DND-41 (cell line): ENCODE measurements at regions not wholly inside any gene's neighbourhood (a gene's known extent, or its start where the extent isn't known, plus 50 kb on each side); places are given as distances from the start of the nearest gene placed in this dataset.
A peak's percentile ranks its signal among the peaks of the same experiment; 100 is the strongest.

Source experiments
- ATAC-seq: fragments of 200-7000 bp; cut with Tn5 transposase; 3 replicates; pipeline ENCODE4 v1.9.1; 2021; ENCODE audit warnings: low read depth; ENCODE audit not compliant: insufficient read depth
- DNase-seq: peaks from one replicate; pipeline ENCODE4 v3.0.0-alpha.2; 2020
- H2AFZ ChIP-seq: 2 replicates; pipeline ENCODE4 v1.6.0; 2012; ENCODE audit warnings: low read depth, low read length
- H3K27ac ChIP-seq: 2 replicates; pipeline ENCODE4 v1.5.1; 2012; ENCODE audit warnings: low read length, inconsistent platforms
- H3K27me3 ChIP-seq: fragments of 200-600 bp; sonication (generic); 2 replicates; pipeline ENCODE4 v1.6.0; 2012; ENCODE audit warnings: low read length, mild to moderate bottlenecking, inconsistent platforms; ENCODE audit not compliant: insufficient read depth, poor library complexity
- H3K36me3 ChIP-seq: 2 replicates; pipeline ENCODE4 v1.5.1; 2012; ENCODE audit warnings: low read length, inconsistent platforms; ENCODE audit not compliant: insufficient read depth
- H3K4me1 ChIP-seq: 2 replicates; pipeline ENCODE4 v1.5.1; 2012; ENCODE audit warnings: mild to moderate bottlenecking, low read length; ENCODE audit not compliant: insufficient read depth
- H3K4me2 ChIP-seq: 2 replicates; pipeline ENCODE4 v1.6.0; 2012; ENCODE audit warnings: mild to moderate bottlenecking, moderate library complexity, low read length, inconsistent platforms; ENCODE audit not compliant: insufficient read depth
- H3K4me3 ChIP-seq, 2 experiments: fragments of 200-600 bp in 1 of 2; shearing (Covaris generic) in 1 of 2; 2 replicates each; pipeline ENCODE4 v1.5.1; 2012 to 2016; ENCODE audit warnings: inconsistent platforms in 2 of 2, low read length in 2 of 2, mild to moderate bottlenecking in 2 of 2, low read depth in 1 of 2, moderate library complexity in 1 of 2
- H3K79me2 ChIP-seq: 2 replicates; pipeline ENCODE4 v1.6.0; 2012; ENCODE audit warnings: low read length, inconsistent platforms; ENCODE audit not compliant: insufficient read depth
- H3K9ac ChIP-seq: 2 replicates; pipeline ENCODE4 v1.6.0; 2012; ENCODE audit warnings: low read depth, mild to moderate bottlenecking, inconsistent platforms, low read length, moderate library complexity
- H3K9me3 ChIP-seq: 2 replicates; pipeline ENCODE4 v1.5.1; 2012; ENCODE audit warnings: low read length, moderate library complexity, mild to moderate bottlenecking, inconsistent platforms; ENCODE audit not compliant: insufficient read depth, severe bottlenecking
- H4K20me1 ChIP-seq: 2 replicates; pipeline ENCODE4 v1.6.0; 2012; ENCODE audit warnings: low read length; ENCODE audit not compliant: insufficient read depth
- EZH2 ChIP-seq: IDR thresholded peaks from 3 replicates; pipeline ENCODE4 v1.6.1; 2012; ENCODE audit warnings: borderline replicate concordance, low read depth, mild to moderate bottlenecking, moderate library complexity, low read length, inconsistent platforms; ENCODE audit not compliant: severe bottlenecking
- TF ChIP-seq, protein P1 (sequence below): IDR thresholded peaks from 2 replicates; pipeline ENCODE4 v1.5.1; 2012; ENCODE audit warnings: borderline replicate concordance, low read length, moderate library complexity, mild to moderate bottlenecking; ENCODE audit not compliant: poor library complexity, severe bottlenecking; ENCODE audit errors: extremely low read depth

GRCh38 chr3:34407281-34407680, 608.9 kb downstream of the PDCD6IP start:
- no peak overlapping the region for H3K4me2 ChIP-seq
- no peaks in the 10 kb centered on the region for H3K4me1 ChIP-seq
- TF ChIP-seq EZH2, result no peak
- TF ChIP-seq, protein P1, sequence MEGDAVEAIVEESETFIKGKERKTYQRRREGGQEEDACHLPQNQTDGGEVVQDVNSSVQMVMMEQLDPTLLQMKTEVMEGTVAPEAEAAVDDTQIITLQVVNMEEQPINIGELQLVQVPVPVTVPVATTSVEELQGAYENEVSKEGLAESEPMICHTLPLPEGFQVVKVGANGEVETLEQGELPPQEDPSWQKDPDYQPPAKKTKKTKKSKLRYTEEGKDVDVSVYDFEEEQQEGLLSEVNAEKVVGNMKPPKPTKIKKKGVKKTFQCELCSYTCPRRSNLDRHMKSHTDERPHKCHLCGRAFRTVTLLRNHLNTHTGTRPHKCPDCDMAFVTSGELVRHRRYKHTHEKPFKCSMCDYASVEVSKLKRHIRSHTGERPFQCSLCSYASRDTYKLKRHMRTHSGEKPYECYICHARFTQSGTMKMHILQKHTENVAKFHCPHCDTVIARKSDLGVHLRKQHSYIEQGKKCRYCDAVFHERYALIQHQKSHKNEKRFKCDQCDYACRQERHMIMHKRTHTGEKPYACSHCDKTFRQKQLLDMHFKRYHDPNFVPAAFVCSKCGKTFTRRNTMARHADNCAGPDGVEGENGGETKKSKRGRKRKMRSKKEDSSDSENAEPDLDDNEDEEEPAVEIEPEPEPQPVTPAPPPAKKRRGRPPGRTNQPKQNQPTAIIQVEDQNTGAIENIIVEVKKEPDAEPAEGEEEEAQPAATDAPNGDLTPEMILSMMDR, result no peak
- no peaks in the 10 kb centered on the region for H3K79me2 ChIP-seq
- H3K27ac ChIP-seq, result no peak overlapping the region
- H3K36me3 ChIP-seq, result no peaks in the 10 kb centered on the region
- H3K9ac ChIP-seq, result no peak overlapping the region
- H4K20me1 ChIP-seq, result no peaks in the 10 kb centered on the region
- H3K4me3 ChIP-seq, result no peak overlapping the region
- DNase-seq (no peak), ATAC-seq (no peak)
- H2AFZ ChIP-seq, result no peak overlapping the region
- H3K9me3 ChIP-seq, result no peaks in the 10 kb centered on the region
- no peaks in the 10 kb centered on the region for H3K27me3 ChIP-seq

GRCh38 chr3:34408088-34408487, 609.7 kb downstream of the PDCD6IP start:
- ATAC-seq (no peak), DNase-seq (no peak)
- no peaks in the 10 kb centered on the region for H3K27me3 ChIP-seq

GRCh38 chr3:34411596-34411995, 613.2 kb downstream of the PDCD6IP start:
- no peaks in the 10 kb centered on the region for H3K9me3 ChIP-seq
- H3K4me1 ChIP-seq, result no peaks in the 10 kb centered on the region
- H3K9ac ChIP-seq, result no peak overlapping the region
- H3K79me2 ChIP-seq, result no peaks in the 10 kb centered on the region
- H3K27ac ChIP-seq, result no peak overlapping the region
- no peak overlapping the region for H3K4me3 ChIP-seq
- H3K4me2 ChIP-seq, result no peak overlapping the region
- no peak for DNase-seq
- no peak overlapping the region for H2AFZ ChIP-seq
- no peaks in the 10 kb centered on the region for H3K27me3 ChIP-seq
- no peaks in the 10 kb centered on the region for H3K36me3 ChIP-seq
- no peaks in the 10 kb centered on the region for H4K20me1 ChIP-seq
- TF ChIP-seq, protein P1, result no peak
- no peak for TF ChIP-seq EZH2
- no peak for ATAC-seq

More at GRCh38 chr3:34408088-34408487, 609.7 kb downstream of the PDCD6IP start:
- H2AFZ ChIP-seq, result no peak overlapping the region
- no peaks in the 10 kb centered on the region for H4K20me1 ChIP-seq
- TF ChIP-seq EZH2, result no peak
- TF ChIP-seq, protein P1, result no peak
- no peak overlapping the region for H3K4me3 ChIP-seq
- H3K27ac ChIP-seq, result no peak overlapping the region
- no peak overlapping the region for H3K9ac ChIP-seq
- H3K36me3 ChIP-seq, result no peaks in the 10 kb centered on the region
- no peaks in the 10 kb centered on the region for H3K79me2 ChIP-seq
- H3K4me1 ChIP-seq, result no peaks in the 10 kb centered on the region
- no peak overlapping the region for H3K4me2 ChIP-seq
- H3K9me3 ChIP-seq, result no peaks in the 10 kb centered on the region

GRCh38 chr3:34419801-34420200, 621.4 kb downstream of the PDCD6IP start:
- H3K4me2 ChIP-seq, result no peak overlapping the region
- no peaks in the 10 kb centered on the region for H3K27me3 ChIP-seq
- peak; percentile 45 for DNase-seq
- no peaks in the 10 kb centered on the region for H3K79me2 ChIP-seq
- H2AFZ ChIP-seq, result no peak overlapping the region
- no peaks in the 10 kb centered on the region for H3K36me3 ChIP-seq
- no peaks in the 10 kb centered on the region for H3K4me1 ChIP-seq
- H3K9ac ChIP-seq, result no peak overlapping the region
- no peaks in the 10 kb centered on the region for H4K20me1 ChIP-seq
- no peaks in the 10 kb centered on the region for H3K9me3 ChIP-seq
- TF ChIP-seq EZH2, result no peak
- TF ChIP-seq, protein P1, result no peak
- H3K4me3 ChIP-seq, result no peak overlapping the region
- peak; percentile 76 for ATAC-seq
- H3K27ac ChIP-seq, result no peak overlapping the region
